Peyer's patch (tissue), 4 donors: ENCODE measurements at regions not wholly inside any gene's neighbourhood (a gene's known extent, or its start where the extent isn't known, plus 50 kb on each side); places are given as distances from the start of the nearest gene placed in this dataset.

Experiments used
- POLR2A ChIP-seq, 2 donors: fragments of 450-650 bp; IDR thresholded peaks; one replicate each; pipeline ENCODE4 v1.5.1; 2017; ENCODE audit warnings: antibody characterized with exemption in 2 of 2, mild to moderate bottlenecking in 2 of 2, moderate library complexity in 2 of 2
- TF ChIP-seq, protein P1 (sequence below), 6 experiments: fragments of 450-650 bp in 4 of 6; fragments of 200-600 bp in 2 of 6; sonication (generic) in 1 of 6; IDR thresholded peaks; one replicate each; pipeline ENCODE4 v1.5.1; 2017 to 2019; ENCODE audit warnings: antibody characterized with exemption in 6 of 6, mild to moderate bottlenecking in 3 of 6, moderate library complexity in 1 of 6

DNA sequence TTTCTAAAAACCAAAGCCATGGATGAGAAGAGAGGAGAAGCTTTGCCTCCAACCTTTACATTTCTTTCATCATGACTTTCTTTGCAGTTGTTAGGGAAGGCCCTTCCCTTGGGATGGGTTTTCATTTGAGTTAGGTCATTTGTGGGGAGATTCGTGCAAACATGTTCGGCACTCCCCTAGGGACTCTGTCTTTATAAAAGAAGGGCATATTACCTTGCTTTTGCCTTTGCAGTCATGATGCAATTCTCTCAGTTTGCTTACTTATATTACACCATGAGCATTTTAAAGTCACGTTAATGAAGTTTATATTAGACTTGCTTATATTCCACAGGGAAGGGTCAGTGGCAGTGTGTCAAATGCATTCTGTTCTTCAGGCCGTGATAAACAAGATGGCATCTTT is 289.3 kb upstream of the WWC1 start:
- TF ChIP-seq, protein P1, sequence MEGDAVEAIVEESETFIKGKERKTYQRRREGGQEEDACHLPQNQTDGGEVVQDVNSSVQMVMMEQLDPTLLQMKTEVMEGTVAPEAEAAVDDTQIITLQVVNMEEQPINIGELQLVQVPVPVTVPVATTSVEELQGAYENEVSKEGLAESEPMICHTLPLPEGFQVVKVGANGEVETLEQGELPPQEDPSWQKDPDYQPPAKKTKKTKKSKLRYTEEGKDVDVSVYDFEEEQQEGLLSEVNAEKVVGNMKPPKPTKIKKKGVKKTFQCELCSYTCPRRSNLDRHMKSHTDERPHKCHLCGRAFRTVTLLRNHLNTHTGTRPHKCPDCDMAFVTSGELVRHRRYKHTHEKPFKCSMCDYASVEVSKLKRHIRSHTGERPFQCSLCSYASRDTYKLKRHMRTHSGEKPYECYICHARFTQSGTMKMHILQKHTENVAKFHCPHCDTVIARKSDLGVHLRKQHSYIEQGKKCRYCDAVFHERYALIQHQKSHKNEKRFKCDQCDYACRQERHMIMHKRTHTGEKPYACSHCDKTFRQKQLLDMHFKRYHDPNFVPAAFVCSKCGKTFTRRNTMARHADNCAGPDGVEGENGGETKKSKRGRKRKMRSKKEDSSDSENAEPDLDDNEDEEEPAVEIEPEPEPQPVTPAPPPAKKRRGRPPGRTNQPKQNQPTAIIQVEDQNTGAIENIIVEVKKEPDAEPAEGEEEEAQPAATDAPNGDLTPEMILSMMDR (IDR thresholded peaks at IDR 0.05) = no peak
- no peak for TF ChIP-seq POLR2A (IDR thresholded peaks at IDR 0.05)
